Daoy (cell line): ENCODE measurements at regions not wholly inside any gene's neighbourhood (a gene's known extent, or its start where the extent isn't known, plus 50 kb on each side); places are given as distances from the start of the nearest gene placed in this dataset.
A peak's percentile ranks its signal among the peaks of the same experiment; 100 is the strongest.
"Not testable (repeated sequence)": the region's sequence is repeated elsewhere in the genome, so short reads cannot be mapped to it uniquely, and the experiment has no call there.

ENCODE experiments used
- DNase-seq: peaks from one replicate; pipeline ENCODE4 v3.0.0-alpha.2; 2015; ENCODE audit warnings: low read depth

- no peak for DNase-seq
Observed at GRCh38 chr10:124217031-124217430, 123.6 kb upstream of the CHST15 start.

GRCh38 chr10:124214610-124215375, 121.4 kb upstream of the CHST15 start:
- DNase-seq = no peak

- DNase-seq = no peak
Observed at GRCh38 chr10:124213899-124214510, 120.6 kb upstream of the CHST15 start.

GRCh38 chr10:124213471-124213870, 120.1 kb upstream of the CHST15 start:
- DNase-seq = no peak

- no peak for DNase-seq
Observed at GRCh38 chr10:124212702-124213101, 119.3 kb upstream of the CHST15 start.

GRCh38 chr10:124211921-124212320, 118.5 kb upstream of the CHST15 start:
- DNase-seq = peak; percentile 72

- no peak for DNase-seq
Observed at GRCh38 chr10:124210263-124210662, 116.9 kb upstream of the CHST15 start.

GRCh38 chr10:124207391-124207790, 114.0 kb upstream of the CHST15 start:
- DNase-seq = no peak

GRCh38 chr10:124206616-124207015, 113.2 kb upstream of the CHST15 start:
- DNase-seq = no peak

- no peak for DNase-seq
Observed at GRCh38 chr10:124205432-124205831, 112.0 kb upstream of the CHST15 start.

GRCh38 chr10:124204726-124205125, 111.3 kb upstream of the CHST15 start:
- no peak for DNase-seq

- no peak for DNase-seq
Observed at GRCh38 chr10:124200011-124200410, 106.6 kb upstream of the CHST15 start.

GRCh38 chr10:124198871-124199270, 105.5 kb upstream of the CHST15 start:
- no peak for DNase-seq

GRCh38 chr10:124198125-124198501, 104.7 kb upstream of the CHST15 start:
- DNase-seq = no peak

- DNase-seq = no peak
Observed at GRCh38 chr10:124197371-124198124, 104.2 kb upstream of the CHST15 start.

GRCh38 chr10:124196659-124197058, 103.3 kb upstream of the CHST15 start:
- no peak for DNase-seq

GRCh38 chr10:124194199-124194824, 100.9 kb upstream of the CHST15 start:
- no peak for DNase-seq

- no peak for DNase-seq
Observed at GRCh38 chr10:124193309-124193696, 99.9 kb upstream of the CHST15 start.

GRCh38 chr10:124192664-124193308, 99.4 kb upstream of the CHST15 start:
- DNase-seq = not testable (repeated sequence)

- DNase-seq = not testable (repeated sequence)
Observed at GRCh38 chr10:124190476-124190875, 97.1 kb upstream of the CHST15 start.

- DNase-seq = no peak
Observed at GRCh38 chr10:124186956-124187355, 93.6 kb upstream of the CHST15 start.

GRCh38 chr10:124185084-124185483, 91.7 kb upstream of the CHST15 start:
- no peak for DNase-seq
